IPS-18a (cell line): ENCODE measurements at regions not wholly inside any gene's neighbourhood (a gene's known extent, or its start where the extent isn't known, plus 50 kb on each side); places are given as distances from the start of the nearest gene placed in this dataset.

Experiments
- H3K27ac ChIP-seq: one replicate; pipeline ENCODE4 v1.5.1; 2013; ENCODE audit warnings: low read length
- H3K27me3 ChIP-seq: one replicate; pipeline ENCODE4 v1.6.1; 2013; ENCODE audit warnings: mild to moderate bottlenecking, low read length; ENCODE audit not compliant: control insufficient read depth, insufficient read depth
- H3K36me3 ChIP-seq: one replicate; pipeline ENCODE4 v1.6.1; 2013; ENCODE audit warnings: low read depth, low read length; ENCODE audit not compliant: control insufficient read depth
- H3K4me1 ChIP-seq: one replicate; pipeline ENCODE4 v1.6.1; 2013; ENCODE audit warnings: low read depth, low read length; ENCODE audit not compliant: control insufficient read depth
- H3K4me3 ChIP-seq: one replicate; pipeline ENCODE4 v1.5.1; 2013; ENCODE audit warnings: low read length
- H3K9ac ChIP-seq: one replicate; pipeline ENCODE4 v1.6.1; 2013; ENCODE audit warnings: mild to moderate bottlenecking, low read length, moderate library complexity
- H3K9me3 ChIP-seq: one replicate; pipeline ENCODE4 v1.6.1; 2013; ENCODE audit warnings: low read depth, low read length; ENCODE audit not compliant: control insufficient read depth

- no peaks in the 10 kb centered on the region for H3K36me3 ChIP-seq
- H3K4me3 ChIP-seq, result no peak overlapping the region
- H3K27me3 ChIP-seq, result no peaks in the 10 kb centered on the region
- no peak overlapping the region for H3K27ac ChIP-seq
- no peaks in the 10 kb centered on the region for H3K4me1 ChIP-seq
- no peak overlapping the region for H3K9ac ChIP-seq
- H3K9me3 ChIP-seq, result no peaks in the 10 kb centered on the region
These were observed 249.4 kb upstream of the BOD1L1 start for GRCh38 chr4:13876940-13877339.

- Histone ChIP-seq H3K9ac (no peak overlapping the region), H3K4me3 (no peak overlapping the region), H3K36me3 (no peaks in the 10 kb centered on the region), H3K4me1 (no peaks in the 10 kb centered on the region), H3K27me3 (no peaks in the 10 kb centered on the region), H3K9me3 (no peaks in the 10 kb centered on the region), H3K27ac (no peak overlapping the region)
These were observed 250.1 kb upstream of the BOD1L1 start for GRCh38 chr4:13877626-13878025.

- Histone ChIP-seq H3K4me1 (no peaks in the 10 kb centered on the region), H3K9ac (no peak overlapping the region), H3K9me3 (no peaks in the 10 kb centered on the region), H3K27ac (no peak overlapping the region), H3K27me3 (no peaks in the 10 kb centered on the region), H3K36me3 (no peaks in the 10 kb centered on the region), H3K4me3 (no peak overlapping the region)
These were observed 254.4 kb upstream of the BOD1L1 start for GRCh38 chr4:13881892-13882291.

- no peaks in the 10 kb centered on the region for H3K36me3 ChIP-seq
- no peak overlapping the region for H3K9ac ChIP-seq
- H3K27ac ChIP-seq, result no peak overlapping the region
- no peaks in the 10 kb centered on the region for H3K4me1 ChIP-seq
- H3K27me3 ChIP-seq, result no peaks in the 10 kb centered on the region
- no peaks in the 10 kb centered on the region for H3K9me3 ChIP-seq
- H3K4me3 ChIP-seq, result no peak overlapping the region
These were observed 259.5 kb upstream of the BOD1L1 start for GRCh38 chr4:13887010-13887409.

- no peaks in the 10 kb centered on the region for H3K4me1 ChIP-seq
- no peaks in the 10 kb centered on the region for H3K36me3 ChIP-seq
- H3K4me3 ChIP-seq, result no peak overlapping the region
- no peak overlapping the region for H3K27ac ChIP-seq
- no peaks in the 10 kb centered on the region for H3K9me3 ChIP-seq
- no peaks in the 10 kb centered on the region for H3K27me3 ChIP-seq
- no peak overlapping the region for H3K9ac ChIP-seq
These were observed 260.6 kb upstream of the BOD1L1 start for GRCh38 chr4:13888112-13888511.

- no peaks in the 10 kb centered on the region for H3K36me3 ChIP-seq
- H3K9ac ChIP-seq, result no peak overlapping the region
- no peak overlapping the region for H3K4me3 ChIP-seq
- H3K27me3 ChIP-seq, result no peaks in the 10 kb centered on the region
- no peak overlapping the region for H3K27ac ChIP-seq
- H3K9me3 ChIP-seq, result no peaks in the 10 kb centered on the region
- H3K4me1 ChIP-seq, result no peaks in the 10 kb centered on the region
These were observed 264.0 kb upstream of the BOD1L1 start for GRCh38 chr4:13891544-13891939.

- Histone ChIP-seq H3K9me3 (no peaks in the 10 kb centered on the region), H3K36me3 (no peaks in the 10 kb centered on the region), H3K4me3 (no peak overlapping the region), H3K27ac (no peak overlapping the region), H3K4me1 (no peaks in the 10 kb centered on the region), H3K9ac (no peak overlapping the region), H3K27me3 (no peaks in the 10 kb centered on the region)
These were observed 265.2 kb upstream of the BOD1L1 start for GRCh38 chr4:13892739-13893105.

- H3K9ac ChIP-seq, result no peak overlapping the region
- no peak overlapping the region for H3K27ac ChIP-seq
- H3K27me3 ChIP-seq, result no peaks in the 10 kb centered on the region
- no peak overlapping the region for H3K4me3 ChIP-seq
- no peaks in the 10 kb centered on the region for H3K9me3 ChIP-seq
- H3K4me1 ChIP-seq, result no peaks in the 10 kb centered on the region
- no peaks in the 10 kb centered on the region for H3K36me3 ChIP-seq
These were observed 265.7 kb upstream of the BOD1L1 start for GRCh38 chr4:13893211-13893610.

- Histone ChIP-seq H3K4me3 (no peak overlapping the region), H3K9ac (no peak overlapping the region), H3K27me3 (no peaks in the 10 kb centered on the region), H3K4me1 (no peaks in the 10 kb centered on the region), H3K36me3 (no peaks in the 10 kb centered on the region), H3K9me3 (no peaks in the 10 kb centered on the region), H3K27ac (no peak overlapping the region)
These were observed 266.5 kb upstream of the BOD1L1 start for GRCh38 chr4:13893987-13894386.

GRCh38 chr4:13900780-13901179 lies 273.3 kb upstream of the BOD1L1 start:
- Histone ChIP-seq H3K27me3 (no peaks in the 10 kb centered on the region), H3K9ac (no peak overlapping the region), H3K27ac (no peak overlapping the region), H3K9me3 (no peaks in the 10 kb centered on the region), H3K36me3 (no peaks in the 10 kb centered on the region), H3K4me1 (no peaks in the 10 kb centered on the region), H3K4me3 (no peak overlapping the region)

GRCh38 chr4:13902146-13902545 lies 274.6 kb upstream of the BOD1L1 start:
- H3K27me3 ChIP-seq, result no peaks in the 10 kb centered on the region
- H3K9me3 ChIP-seq, result no peaks in the 10 kb centered on the region
- no peak overlapping the region for H3K4me3 ChIP-seq
- no peak overlapping the region for H3K9ac ChIP-seq
- no peaks in the 10 kb centered on the region for H3K4me1 ChIP-seq
- no peaks in the 10 kb centered on the region for H3K36me3 ChIP-seq
- H3K27ac ChIP-seq, result no peak overlapping the region

- Histone ChIP-seq H3K4me3 (no peak overlapping the region), H3K9ac (no peak overlapping the region), H3K27me3 (no peaks in the 10 kb centered on the region), H3K9me3 (no peaks in the 10 kb centered on the region), H3K4me1 (no peaks in the 10 kb centered on the region), H3K36me3 (no peaks in the 10 kb centered on the region), H3K27ac (no peak overlapping the region)
These were observed 275.5 kb upstream of the BOD1L1 start for GRCh38 chr4:13903061-13903460.
